ENCODE measurements at regions not wholly inside any gene's neighbourhood (a gene's known extent, or its start where the extent isn't known, plus 50 kb on each side); places are given as distances from the start of the nearest gene placed in this dataset.

DNA sequence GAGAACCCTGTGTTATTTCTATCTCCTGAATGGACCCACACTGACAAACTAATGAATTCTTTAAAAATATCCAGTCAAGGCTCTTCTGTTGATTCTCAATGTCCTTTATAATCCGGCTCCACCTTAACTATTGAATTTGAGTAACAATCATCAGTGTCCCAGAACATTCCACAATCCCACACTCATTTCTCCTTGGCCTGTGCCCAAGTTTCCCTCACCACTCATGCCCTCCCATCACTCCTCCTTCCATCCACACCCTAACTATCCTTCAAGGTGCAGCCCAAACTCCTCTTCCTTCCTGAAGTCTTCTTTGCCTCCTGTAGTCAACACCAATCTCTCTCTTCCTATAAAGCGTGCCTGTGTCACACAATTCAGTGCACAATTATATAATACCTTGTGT lies 106.1 kb downstream of the NUDT12 start:
- ATAC-seq = no peak
- WGBS, 2 donors (ENCODE audit: low coverage in 1 of 2) = 94 to 100% methylated on average over 1 to 2 of the region's 2 CpGs
- Histone ChIP-seq H3K27me3 (no peaks in the 10 kb centered on the region), H3K4me1 (no peaks in the 10 kb centered on the region), H3K27ac (no peak overlapping the region), H3K36me3 (no peaks in the 10 kb centered on the region), H3K4me3 (no peak overlapping the region), H3K9me3 (no peaks in the 10 kb centered on the region)
- TF ChIP-seq, protein P1, sequence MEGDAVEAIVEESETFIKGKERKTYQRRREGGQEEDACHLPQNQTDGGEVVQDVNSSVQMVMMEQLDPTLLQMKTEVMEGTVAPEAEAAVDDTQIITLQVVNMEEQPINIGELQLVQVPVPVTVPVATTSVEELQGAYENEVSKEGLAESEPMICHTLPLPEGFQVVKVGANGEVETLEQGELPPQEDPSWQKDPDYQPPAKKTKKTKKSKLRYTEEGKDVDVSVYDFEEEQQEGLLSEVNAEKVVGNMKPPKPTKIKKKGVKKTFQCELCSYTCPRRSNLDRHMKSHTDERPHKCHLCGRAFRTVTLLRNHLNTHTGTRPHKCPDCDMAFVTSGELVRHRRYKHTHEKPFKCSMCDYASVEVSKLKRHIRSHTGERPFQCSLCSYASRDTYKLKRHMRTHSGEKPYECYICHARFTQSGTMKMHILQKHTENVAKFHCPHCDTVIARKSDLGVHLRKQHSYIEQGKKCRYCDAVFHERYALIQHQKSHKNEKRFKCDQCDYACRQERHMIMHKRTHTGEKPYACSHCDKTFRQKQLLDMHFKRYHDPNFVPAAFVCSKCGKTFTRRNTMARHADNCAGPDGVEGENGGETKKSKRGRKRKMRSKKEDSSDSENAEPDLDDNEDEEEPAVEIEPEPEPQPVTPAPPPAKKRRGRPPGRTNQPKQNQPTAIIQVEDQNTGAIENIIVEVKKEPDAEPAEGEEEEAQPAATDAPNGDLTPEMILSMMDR (IDR thresholded peaks at IDR 0.05) = no peak
- TF ChIP-seq POLR2A (IDR thresholded peaks at IDR 0.05) (no peak), EP300 (IDR thresholded peaks at IDR 0.05) (no peak), POLR2AphosphoS5 (IDR thresholded peaks at IDR 0.05) (no peak)

DNA sequence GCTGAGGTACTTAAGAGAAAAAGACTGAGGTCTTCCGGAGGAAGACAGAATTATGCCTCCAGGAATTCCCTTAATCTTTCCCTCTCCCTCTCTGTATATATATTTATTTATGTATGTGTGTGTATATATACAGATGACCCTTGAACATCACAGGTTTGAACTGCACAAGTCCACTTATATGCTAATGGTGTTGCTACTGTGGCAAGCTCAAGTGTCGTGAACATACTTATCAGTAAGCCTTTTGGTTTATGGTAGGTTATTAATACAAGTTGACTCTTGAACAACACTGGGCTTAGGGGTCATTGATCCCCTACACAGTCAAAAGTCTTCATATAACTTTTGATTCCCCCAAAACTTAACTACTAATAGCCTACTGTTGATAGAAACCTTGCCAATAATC lies 106.8 kb downstream of the NUDT12 start:
- 77 to 95% methylated on average over 2 of the region's 2 CpGs for WGBS, 2 donors (ENCODE audit: low coverage in 1 of 2)
- Histone ChIP-seq H3K27ac (no peak overlapping the region), H3K9me3 (no peaks in the 10 kb centered on the region), H3K4me1 (no peaks in the 10 kb centered on the region), H3K36me3 (no peaks in the 10 kb centered on the region), H3K27me3 (no peaks in the 10 kb centered on the region), H3K4me3 (no peak overlapping the region)
- no peak for ATAC-seq
- TF ChIP-seq EP300 (IDR thresholded peaks at IDR 0.05) (no peak), POLR2AphosphoS5 (IDR thresholded peaks at IDR 0.05) (no peak), POLR2A (IDR thresholded peaks at IDR 0.05) (no peak)
- TF ChIP-seq, protein P1 (IDR thresholded peaks at IDR 0.05) = no peak

DNA sequence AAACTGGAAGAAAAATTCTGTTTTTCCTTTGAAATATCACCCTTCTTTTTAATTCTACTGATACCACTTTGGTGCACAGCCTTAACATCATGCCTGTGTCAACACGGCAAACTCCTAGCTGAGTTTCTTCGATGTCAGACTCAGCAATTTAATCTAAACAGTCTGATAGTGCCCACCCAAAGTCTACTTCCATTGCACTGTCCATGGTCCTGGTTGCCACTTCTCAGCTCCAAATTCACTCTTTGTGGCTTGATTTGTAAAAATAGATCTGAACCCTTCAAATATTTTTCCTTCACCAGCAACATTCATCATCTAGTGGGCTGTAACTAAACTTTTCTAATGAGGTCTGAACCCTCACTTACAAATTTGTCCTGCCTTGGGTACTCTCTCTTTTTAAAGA lies 107.8 kb downstream of the NUDT12 start:
- no peak for ATAC-seq
- TF ChIP-seq POLR2A (IDR thresholded peaks at IDR 0.05) = no peak
- TF ChIP-seq EP300 (IDR thresholded peaks at IDR 0.05) = no peak
- TF ChIP-seq, protein P1 (IDR thresholded peaks at IDR 0.05) = no peak
- no peak for TF ChIP-seq POLR2AphosphoS5 (IDR thresholded peaks at IDR 0.05)
- H3K9me3 ChIP-seq = no peaks in the 10 kb centered on the region
- H3K4me3 ChIP-seq = no peak overlapping the region
- H3K27me3 ChIP-seq = no peaks in the 10 kb centered on the region
- H3K4me1 ChIP-seq = no peaks in the 10 kb centered on the region
- H3K36me3 ChIP-seq = no peaks in the 10 kb centered on the region
- H3K27ac ChIP-seq = no peak overlapping the region
- WGBS, 2 donors (ENCODE audit: low coverage in 1 of 2) = 20 to 61% methylated on average over 2 of the region's 2 CpGs

DNA sequence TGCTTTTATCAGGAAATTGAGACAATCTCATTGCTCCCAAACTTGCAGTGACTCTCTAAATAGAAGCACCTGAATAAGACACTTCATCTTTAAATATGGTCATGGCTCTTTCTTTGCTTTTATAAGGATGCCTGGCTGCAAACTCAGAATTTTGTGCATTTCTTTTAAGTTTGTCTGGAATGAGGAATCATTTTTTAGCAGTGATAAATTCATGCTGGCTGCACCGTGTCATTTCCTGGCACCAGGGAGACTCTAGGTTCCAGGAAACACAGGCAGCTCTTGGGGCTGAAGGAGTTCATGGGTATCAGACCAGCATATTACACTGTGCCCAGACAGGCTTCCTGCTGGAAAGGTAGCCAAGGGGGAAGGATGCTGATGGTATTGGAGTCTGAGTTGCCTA lies 109.9 kb downstream of the NUDT12 start:
- no peak for ATAC-seq
- no peaks in the 10 kb centered on the region for H3K27me3 ChIP-seq
- H3K4me1 ChIP-seq = no peaks in the 10 kb centered on the region
- H3K36me3 ChIP-seq = no peaks in the 10 kb centered on the region
- no peak for TF ChIP-seq EP300 (IDR thresholded peaks at IDR 0.05)
- no peak for TF ChIP-seq POLR2A (IDR thresholded peaks at IDR 0.05)
- no peak for TF ChIP-seq POLR2AphosphoS5 (IDR thresholded peaks at IDR 0.05)
- TF ChIP-seq, protein P1 (IDR thresholded peaks at IDR 0.05) = no peak
- WGBS, 2 donors (ENCODE audit: low coverage in 1 of 2) = 70% methylated on average over 1 of the region's 1 CpG; no CpG with 5 or more reads in 1 of the 2 donors
- no peak overlapping the region for H3K4me3 ChIP-seq
- no peaks in the 10 kb centered on the region for H3K9me3 ChIP-seq
- H3K27ac ChIP-seq = no peak overlapping the region

DNA sequence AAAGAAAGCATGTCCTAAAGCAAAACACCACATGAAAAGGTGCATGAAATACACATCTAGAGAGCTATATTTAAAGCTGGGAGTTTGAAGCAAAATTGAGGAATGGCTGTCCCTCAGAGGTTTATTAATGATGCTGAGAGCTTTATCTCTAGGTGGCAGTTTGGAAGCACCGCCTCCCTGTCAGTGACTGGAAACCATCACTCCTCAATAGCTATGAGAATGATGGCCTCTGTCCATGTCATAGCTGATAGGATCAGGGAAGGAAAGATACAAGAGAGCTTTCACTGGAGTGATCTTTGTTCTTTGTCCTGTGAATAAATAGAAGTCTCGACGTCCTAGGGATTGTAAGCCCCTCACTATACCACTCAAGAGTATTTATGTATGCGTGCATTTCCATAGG lies 110.5 kb downstream of the NUDT12 start:
- ATAC-seq = no peak
- WGBS, 2 donors (ENCODE audit: low coverage in 1 of 2) = 49 to 81% methylated on average over 3 to 4 of the region's 4 CpGs

More for the DNA sequence above, 110.5 kb downstream of the NUDT12 start:
- no peaks in the 10 kb centered on the region for H3K4me1 ChIP-seq
- TF ChIP-seq POLR2AphosphoS5 (IDR thresholded peaks at IDR 0.05) (no peak), POLR2A (IDR thresholded peaks at IDR 0.05) (no peak), EP300 (IDR thresholded peaks at IDR 0.05) (no peak)
- TF ChIP-seq, protein P1 (IDR thresholded peaks at IDR 0.05) = no peak
- no peak overlapping the region for H3K4me3 ChIP-seq
- H3K9me3 ChIP-seq = no peaks in the 10 kb centered on the region
- H3K27me3 ChIP-seq = no peaks in the 10 kb centered on the region
- no peaks in the 10 kb centered on the region for H3K36me3 ChIP-seq
- no peak overlapping the region for H3K27ac ChIP-seq

Measured in gastroesophageal sphincter (tissue), 4 donors.